ENCODE measurements at regions not wholly inside any gene's neighbourhood (a gene's known extent, or its start where the extent isn't known, plus 50 kb on each side); places are given as distances from the start of the nearest gene placed in this dataset.

- DNase-seq (ENCODE audit: low read depth) = no peak
Observed at GRCh38 chr18:41458376-41458775, 496.7 kb upstream of the PIK3C3 start.

GRCh38 chr18:41457765-41458326 is 497.2 kb upstream of the PIK3C3 start:
- DNase-seq (ENCODE audit: low read depth) = no peak

- no peak for DNase-seq (ENCODE audit: low read depth)
Observed at GRCh38 chr18:41456831-41457230, 498.2 kb upstream of the PIK3C3 start.

GRCh38 chr18:41449612-41450011 is 505.4 kb upstream of the PIK3C3 start:
- DNase-seq (ENCODE audit: low read depth) = no peak

- DNase-seq (ENCODE audit: low read depth) = no peak
Observed at GRCh38 chr18:41444943-41445342, 510.1 kb upstream of the PIK3C3 start.

GRCh38 chr18:41436772-41437171 is 518.3 kb upstream of the PIK3C3 start:
- DNase-seq (ENCODE audit: low read depth) = no peak

GRCh38 chr18:41418598-41418997 is 536.4 kb upstream of the PIK3C3 start:
- DNase-seq (ENCODE audit: low read depth) = no peak

GRCh38 chr18:41416044-41416443 is 539.0 kb upstream of the PIK3C3 start:
- no peak for DNase-seq (ENCODE audit: low read depth)

GRCh38 chr18:41410006-41410405 is 545.0 kb upstream of the PIK3C3 start:
- no peak for DNase-seq (ENCODE audit: low read depth)

GRCh38 chr18:41406834-41407233 is 548.2 kb upstream of the PIK3C3 start:
- no peak for DNase-seq (ENCODE audit: low read depth)

GRCh38 chr18:41396861-41397260 is 558.2 kb upstream of the PIK3C3 start:
- DNase-seq (ENCODE audit: low read depth) = no peak

- DNase-seq (ENCODE audit: low read depth) = no peak
Observed at GRCh38 chr18:41396211-41396610, 558.8 kb upstream of the PIK3C3 start.

- DNase-seq (ENCODE audit: low read depth) = no peak
Observed at GRCh38 chr18:41395695-41396094, 559.3 kb upstream of the PIK3C3 start.

GRCh38 chr18:41391616-41392595 is 563.1 kb upstream of the PIK3C3 start:
- DNase-seq (ENCODE audit: low read depth) = no peak

- no peak for DNase-seq (ENCODE audit: low read depth)
Observed at GRCh38 chr18:41390309-41390708, 564.7 kb upstream of the PIK3C3 start.

- DNase-seq (ENCODE audit: low read depth) = no peak
Observed at GRCh38 chr18:41378598-41378997, 576.4 kb upstream of the PIK3C3 start.

GRCh38 chr18:41373612-41374011 is 581.4 kb upstream of the PIK3C3 start:
- DNase-seq (ENCODE audit: low read depth) = no peak

GRCh38 chr18:41372046-41372665 is 582.9 kb upstream of the PIK3C3 start:
- DNase-seq (ENCODE audit: low read depth) = no peak

GRCh38 chr18:41371156-41372045 is 583.6 kb upstream of the PIK3C3 start:
- no peak for DNase-seq (ENCODE audit: low read depth)

- DNase-seq (ENCODE audit: low read depth) = no peak
Observed at GRCh38 chr18:41370740-41371139, 584.3 kb upstream of the PIK3C3 start.

- no peak for DNase-seq (ENCODE audit: low read depth)
Observed at GRCh38 chr18:41357708-41358107, 597.3 kb upstream of the PIK3C3 start.

Data from activated T-helper 9 cell treated with anti-CD3 and anti-CD28 coated beads, Interleukin-2, amount 50 U/mL, for 16 hours (primary cell).